ENCODE measurements at regions not wholly inside any gene's neighbourhood (a gene's known extent, or its start where the extent isn't known, plus 50 kb on each side); places are given as distances from the start of the nearest gene placed in this dataset.

DNA sequence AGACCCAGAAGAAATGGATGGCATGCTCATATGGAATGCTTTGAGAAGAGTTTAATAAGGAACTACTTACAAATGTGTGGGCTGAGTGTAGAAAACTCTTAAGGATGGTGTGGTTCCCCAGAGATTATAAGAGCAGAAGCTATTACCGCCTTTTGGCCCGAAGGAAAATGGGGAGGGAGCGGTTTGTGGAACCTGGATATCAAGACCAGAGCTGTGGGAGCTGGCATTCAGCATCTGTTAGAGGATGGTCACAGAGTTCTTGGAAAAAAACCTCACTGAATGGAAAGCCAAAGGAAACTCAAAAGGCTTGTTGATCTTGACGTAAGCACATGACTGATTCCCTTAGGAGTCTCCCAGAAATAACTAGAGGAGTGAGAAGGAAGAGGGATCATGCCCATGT, 151.0 kb downstream of the PJA2 start:
- TF ChIP-seq, protein P1, sequence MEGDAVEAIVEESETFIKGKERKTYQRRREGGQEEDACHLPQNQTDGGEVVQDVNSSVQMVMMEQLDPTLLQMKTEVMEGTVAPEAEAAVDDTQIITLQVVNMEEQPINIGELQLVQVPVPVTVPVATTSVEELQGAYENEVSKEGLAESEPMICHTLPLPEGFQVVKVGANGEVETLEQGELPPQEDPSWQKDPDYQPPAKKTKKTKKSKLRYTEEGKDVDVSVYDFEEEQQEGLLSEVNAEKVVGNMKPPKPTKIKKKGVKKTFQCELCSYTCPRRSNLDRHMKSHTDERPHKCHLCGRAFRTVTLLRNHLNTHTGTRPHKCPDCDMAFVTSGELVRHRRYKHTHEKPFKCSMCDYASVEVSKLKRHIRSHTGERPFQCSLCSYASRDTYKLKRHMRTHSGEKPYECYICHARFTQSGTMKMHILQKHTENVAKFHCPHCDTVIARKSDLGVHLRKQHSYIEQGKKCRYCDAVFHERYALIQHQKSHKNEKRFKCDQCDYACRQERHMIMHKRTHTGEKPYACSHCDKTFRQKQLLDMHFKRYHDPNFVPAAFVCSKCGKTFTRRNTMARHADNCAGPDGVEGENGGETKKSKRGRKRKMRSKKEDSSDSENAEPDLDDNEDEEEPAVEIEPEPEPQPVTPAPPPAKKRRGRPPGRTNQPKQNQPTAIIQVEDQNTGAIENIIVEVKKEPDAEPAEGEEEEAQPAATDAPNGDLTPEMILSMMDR (IDR thresholded peaks at IDR 0.05; ENCODE audit: poor library complexity, severe bottlenecking) = no peak
- no peak for TF ChIP-seq POLR2AphosphoS5 (IDR thresholded peaks at IDR 0.05)
- TF ChIP-seq EP300 (conservative IDR thresholded peaks at IDR 0.05; ENCODE audit: poor library complexity, severe bottlenecking) = no peak
- TF ChIP-seq, protein P2, sequence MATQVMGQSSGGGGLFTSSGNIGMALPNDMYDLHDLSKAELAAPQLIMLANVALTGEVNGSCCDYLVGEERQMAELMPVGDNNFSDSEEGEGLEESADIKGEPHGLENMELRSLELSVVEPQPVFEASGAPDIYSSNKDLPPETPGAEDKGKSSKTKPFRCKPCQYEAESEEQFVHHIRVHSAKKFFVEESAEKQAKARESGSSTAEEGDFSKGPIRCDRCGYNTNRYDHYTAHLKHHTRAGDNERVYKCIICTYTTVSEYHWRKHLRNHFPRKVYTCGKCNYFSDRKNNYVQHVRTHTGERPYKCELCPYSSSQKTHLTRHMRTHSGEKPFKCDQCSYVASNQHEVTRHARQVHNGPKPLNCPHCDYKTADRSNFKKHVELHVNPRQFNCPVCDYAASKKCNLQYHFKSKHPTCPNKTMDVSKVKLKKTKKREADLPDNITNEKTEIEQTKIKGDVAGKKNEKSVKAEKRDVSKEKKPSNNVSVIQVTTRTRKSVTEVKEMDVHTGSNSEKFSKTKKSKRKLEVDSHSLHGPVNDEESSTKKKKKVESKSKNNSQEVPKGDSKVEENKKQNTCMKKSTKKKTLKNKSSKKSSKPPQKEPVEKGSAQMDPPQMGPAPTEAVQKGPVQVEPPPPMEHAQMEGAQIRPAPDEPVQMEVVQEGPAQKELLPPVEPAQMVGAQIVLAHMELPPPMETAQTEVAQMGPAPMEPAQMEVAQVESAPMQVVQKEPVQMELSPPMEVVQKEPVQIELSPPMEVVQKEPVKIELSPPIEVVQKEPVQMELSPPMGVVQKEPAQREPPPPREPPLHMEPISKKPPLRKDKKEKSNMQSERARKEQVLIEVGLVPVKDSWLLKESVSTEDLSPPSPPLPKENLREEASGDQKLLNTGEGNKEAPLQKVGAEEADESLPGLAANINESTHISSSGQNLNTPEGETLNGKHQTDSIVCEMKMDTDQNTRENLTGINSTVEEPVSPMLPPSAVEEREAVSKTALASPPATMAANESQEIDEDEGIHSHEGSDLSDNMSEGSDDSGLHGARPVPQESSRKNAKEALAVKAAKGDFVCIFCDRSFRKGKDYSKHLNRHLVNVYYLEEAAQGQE (IDR thresholded peaks at IDR 0.05; ENCODE audit: borderline replicate concordance) = no peak
- TF ChIP-seq EZH2 (IDR thresholded peaks at IDR 0.05; ENCODE audit: borderline replicate concordance, insufficient read depth, low read length, poor library complexity, severe bottlenecking) = no peak
- no peak for TF ChIP-seq TAF1 (IDR thresholded peaks at IDR 0.05; ENCODE audit: low read depth)

Measured in neural cell (in vitro differentiated cells).